ENCODE measurements at regions not wholly inside any gene's neighbourhood (a gene's known extent, or its start where the extent isn't known, plus 50 kb on each side); places are given as distances from the start of the nearest gene placed in this dataset.

- TF ChIP-seq POLR2A (IDR thresholded peaks at IDR 0.05; ENCODE audit: low read depth, low read length) (no peak), POLR2AphosphoS5 (IDR thresholded peaks at IDR 0.05; ENCODE audit: low read depth, low read length) (no peak)
Measured at GRCh38 chr1:29478879-29479278, 242.6 kb downstream of the PTPRU start.
